HEK293T (cell line): ENCODE measurements at regions not wholly inside any gene's neighbourhood (a gene's known extent, or its start where the extent isn't known, plus 50 kb on each side); places are given as distances from the start of the nearest gene placed in this dataset.

Experiments used
- HDGF ChIP-seq: fragments of 450-650 bp; IDR thresholded peaks from 2 replicates; pipeline ENCODE4 v1.6.1; 2017; ENCODE audit warnings: antibody characterized with exemption, borderline replicate concordance
- LEF1 ChIP-seq: fragments of 450-650 bp; IDR thresholded peaks from 2 replicates; pipeline ENCODE4 v1.6.1; 2017; ENCODE audit warnings: mild to moderate bottlenecking, borderline replicate concordance
- SUZ12 ChIP-seq: fragments of 450-650 bp; IDR thresholded peaks from 2 replicates; pipeline ENCODE4 v1.6.1; 2016; ENCODE audit warnings: mild to moderate bottlenecking
- TARDBP ChIP-seq: fragments of 450-650 bp; IDR thresholded peaks from 2 replicates; pipeline ENCODE4 v1.6.1; 2016

- TF ChIP-seq LEF1 (no peak), TARDBP (no peak), SUZ12 (no peak), HDGF (no peak)
These were observed 169.9 kb upstream of the HDDC2 start for GRCh38 chr6:125471667-125472066.
